ENCODE measurements at regions not wholly inside any gene's neighbourhood (a gene's known extent, or its start where the extent isn't known, plus 50 kb on each side); places are given as distances from the start of the nearest gene placed in this dataset.
"Not testable (repeated sequence)": the region's sequence is repeated elsewhere in the genome, so short reads cannot be mapped to it uniquely, and the experiment has no call there.

GRCh38 chr17:14724770-14725169 is 423.9 kb downstream of the HS3ST3B1 start:
- intact Hi-C loops (cut with micrococcal nuclease): no loop called here
- DNase-seq (no peak), ATAC-seq (ENCODE audit: low read depth) (no peak)
- Mint-ChIP-seq H3K27me3 (peaks cover 5% of the 10 kb centered on the region), H3K9me3 (peaks cover 10% of the 10 kb centered on the region), H3K27ac (no peak overlapping the region), H3K4me1 (no peaks in the 10 kb centered on the region), H3K4me3 (no peak overlapping the region), H3K36me3 (ENCODE audit: low read depth) (no peaks in the 10 kb centered on the region)
- ChIA-PET POLR2A (no interaction called here), CTCF (no interaction called here)
- TF ChIP-seq CTCF (IDR thresholded peaks at IDR 0.05): no peak

GRCh38 chr17:14723349-14723748 is 422.5 kb downstream of the HS3ST3B1 start:
- ATAC-seq (ENCODE audit: low read depth); H3K27ac Mint-ChIP-seq; CTCF ChIA-PET; H3K4me1 Mint-ChIP-seq; H3K27me3 Mint-ChIP-seq; POLR2A ChIA-PET; intact Hi-C loops (cut with micrococcal nuclease); H3K4me3 Mint-ChIP-seq; H3K36me3 Mint-ChIP-seq (ENCODE audit: low read depth); DNase-seq; H3K9me3 Mint-ChIP-seq: not testable (repeated sequence)

- DNase-seq (no peak), ATAC-seq (ENCODE audit: low read depth) (no peak)
- no peak for TF ChIP-seq CTCF (IDR thresholded peaks at IDR 0.05)
- no peaks in the 10 kb centered on the region for H3K36me3 Mint-ChIP-seq (ENCODE audit: low read depth)
- no peaks in the 10 kb centered on the region for H3K4me1 Mint-ChIP-seq
- peaks cover 14% of the 10 kb centered on the region for H3K27me3 Mint-ChIP-seq
- POLR2A ChIA-PET: no interaction called here
- no peak overlapping the region for H3K27ac Mint-ChIP-seq
- peaks cover 10% of the 10 kb centered on the region for H3K9me3 Mint-ChIP-seq
- CTCF ChIA-PET: no interaction called here
- intact Hi-C loops (cut with micrococcal nuclease): no loop called here
- H3K4me3 Mint-ChIP-seq: no peak overlapping the region
Measured at GRCh38 chr17:14719942-14720341, 419.1 kb downstream of the HS3ST3B1 start.

- ATAC-seq (ENCODE audit: low read depth): no peak
Measured at GRCh38 chr17:14717859-14718258, 417.0 kb downstream of the HS3ST3B1 start.

GRCh38 chr17:14715561-14715960 is 414.7 kb downstream of the HS3ST3B1 start:
- no peaks in the 10 kb centered on the region for H3K9me3 Mint-ChIP-seq
- CTCF ChIA-PET: no interaction called here
- no peak for DNase-seq
- H3K4me1 Mint-ChIP-seq: no peaks in the 10 kb centered on the region
- POLR2A ChIA-PET: no interaction called here
- no peaks in the 10 kb centered on the region for H3K36me3 Mint-ChIP-seq (ENCODE audit: low read depth)
- H3K27me3 Mint-ChIP-seq: peaks cover 11% of the 10 kb centered on the region
- no peak for TF ChIP-seq CTCF (IDR thresholded peaks at IDR 0.05)
- no peak for ATAC-seq (ENCODE audit: low read depth)
- no peak overlapping the region for H3K4me3 Mint-ChIP-seq
- H3K27ac Mint-ChIP-seq: no peak overlapping the region
- intact Hi-C loops (cut with micrococcal nuclease): no loop called here

More at GRCh38 chr17:14717859-14718258, 417.0 kb downstream of the HS3ST3B1 start:
- Mint-ChIP-seq H3K9me3 (peaks cover 5% of the 10 kb centered on the region), H3K4me3 (no peak overlapping the region), H3K27ac (no peak overlapping the region), H3K4me1 (no peaks in the 10 kb centered on the region), H3K27me3 (peaks cover 14% of the 10 kb centered on the region), H3K36me3 (ENCODE audit: low read depth) (no peaks in the 10 kb centered on the region)
- intact Hi-C loops (cut with micrococcal nuclease): no loop called here
- CTCF ChIA-PET: no interaction called here
- POLR2A ChIA-PET: no interaction called here
- no peak for TF ChIP-seq CTCF (IDR thresholded peaks at IDR 0.05)
- no peak for DNase-seq

GRCh38 chr17:14712611-14713021 is 411.7 kb downstream of the HS3ST3B1 start:
- ChIA-PET POLR2A (no interaction called here), CTCF (no interaction called here)
- Mint-ChIP-seq H3K36me3 (ENCODE audit: low read depth) (no peaks in the 10 kb centered on the region), H3K4me1 (no peaks in the 10 kb centered on the region), H3K27me3 (peaks cover 7% of the 10 kb centered on the region), H3K27ac (no peak overlapping the region), H3K4me3 (no peak overlapping the region), H3K9me3 (no peaks in the 10 kb centered on the region)
- no peak for TF ChIP-seq CTCF (IDR thresholded peaks at IDR 0.05)
- DNase-seq (no peak), ATAC-seq (ENCODE audit: low read depth) (no peak)
- intact Hi-C loops (cut with micrococcal nuclease): no loop called here

Data from activated B cell treated with CpG ODN at 0.5 μM for 24 hours (primary cell).